GM18873 (cell line): ENCODE measurements at regions not wholly inside any gene's neighbourhood (a gene's known extent, or its start where the extent isn't known, plus 50 kb on each side); places are given as distances from the start of the nearest gene placed in this dataset.

Experiments
- ATAC-seq: cut with Tn5 transposase; IDR thresholded peaks from one replicate; pipeline ENCODE4 v1.9.1; 2021; ENCODE audit warnings: mild to moderate bottlenecking, moderate library complexity, moderate number of reproducible peaks; ENCODE audit not compliant: unreplicated experiment, low FRiP score

- ATAC-seq = no peak
Measured at GRCh38 chr4:105092356-105092755, 54.3 kb upstream of the TET2 start.

DNA sequence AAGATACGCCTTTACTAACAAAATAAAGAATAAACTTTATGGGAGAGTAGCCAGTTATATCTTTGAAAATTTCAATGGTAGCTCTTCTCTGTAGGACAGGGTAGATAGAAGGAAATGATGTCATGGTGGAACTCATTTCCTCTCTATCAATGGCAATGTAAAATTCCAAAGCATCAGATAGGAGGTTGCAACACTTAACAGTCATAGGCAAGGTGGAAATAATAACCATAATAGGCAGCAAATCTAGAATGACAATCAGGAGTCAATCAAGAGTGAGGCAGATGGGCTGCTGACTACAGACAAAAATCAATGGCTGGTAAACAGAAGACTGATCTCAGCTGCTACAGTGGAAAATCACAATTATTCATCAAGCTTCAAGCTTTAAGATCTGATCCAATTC, 53.9 kb upstream of the TET2 start:
- no peak for ATAC-seq

GRCh38 chr4:105093975-105094374, 52.7 kb upstream of the TET2 start:
- no peak for ATAC-seq
